ENCODE measurements at regions not wholly inside any gene's neighbourhood (a gene's known extent, or its start where the extent isn't known, plus 50 kb on each side); places are given as distances from the start of the nearest gene placed in this dataset.

DNA sequence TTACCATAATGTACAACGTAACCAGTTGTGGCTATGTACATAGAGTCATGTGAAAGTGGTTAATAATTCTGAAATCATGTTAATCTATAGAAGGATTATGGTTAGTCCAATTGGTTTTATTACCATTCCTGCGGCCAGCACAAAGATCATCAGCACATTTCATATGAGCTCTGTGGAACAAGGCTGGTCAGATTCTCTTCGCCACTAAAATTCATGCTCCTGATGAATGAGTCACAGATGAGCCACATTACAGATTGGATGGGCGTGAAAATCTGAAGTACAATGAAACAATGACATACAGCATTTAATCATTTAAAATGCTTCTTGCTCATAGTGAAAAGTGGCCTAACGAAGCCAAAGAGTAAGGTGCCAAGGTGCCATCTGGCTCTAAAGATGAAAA, 716.2 kb upstream of the PHF14 start:
- no peak for DNase-seq (ENCODE audit: low spot score)

DNA sequence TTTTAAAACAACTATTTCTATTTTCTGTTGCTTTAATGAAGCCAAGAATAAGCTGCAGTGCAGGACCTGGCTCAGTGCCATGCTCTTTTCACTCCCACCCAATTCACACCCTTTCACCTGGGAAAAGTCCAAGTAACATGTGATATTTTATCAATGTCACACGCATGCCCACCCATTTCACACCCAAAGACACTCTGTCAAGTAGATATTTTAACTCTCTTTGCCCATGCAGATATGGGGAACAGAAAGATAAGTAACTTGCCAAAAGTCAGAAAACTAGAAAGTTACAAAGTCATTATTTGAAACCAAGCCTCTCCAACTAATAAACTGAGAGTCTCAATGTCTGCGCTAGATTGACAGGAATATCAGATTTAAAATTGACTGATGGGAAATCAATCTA, 706.7 kb upstream of the PHF14 start:
- DNase-seq (ENCODE audit: low spot score) = no peak

DNA sequence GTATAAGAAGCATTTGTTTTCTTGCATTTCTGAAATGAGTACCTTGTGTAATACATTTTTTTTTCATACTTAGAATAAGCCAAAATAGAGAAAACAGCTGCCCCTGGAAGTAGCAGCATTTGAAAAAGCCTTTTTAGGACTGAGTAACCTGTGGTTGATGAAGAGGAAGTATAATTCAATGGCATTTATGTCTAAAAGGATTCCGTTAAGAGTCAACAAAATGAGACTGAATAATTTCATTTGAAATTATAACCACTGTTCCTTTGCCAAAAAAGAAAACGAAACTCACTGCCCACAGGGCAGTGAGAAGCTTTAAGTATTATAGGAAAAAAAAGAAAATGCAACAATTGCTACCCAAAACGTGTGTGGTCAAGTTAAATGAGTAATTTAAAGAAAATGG, 705.6 kb upstream of the PHF14 start:
- DNase-seq (ENCODE audit: low spot score) = no peak

DNA sequence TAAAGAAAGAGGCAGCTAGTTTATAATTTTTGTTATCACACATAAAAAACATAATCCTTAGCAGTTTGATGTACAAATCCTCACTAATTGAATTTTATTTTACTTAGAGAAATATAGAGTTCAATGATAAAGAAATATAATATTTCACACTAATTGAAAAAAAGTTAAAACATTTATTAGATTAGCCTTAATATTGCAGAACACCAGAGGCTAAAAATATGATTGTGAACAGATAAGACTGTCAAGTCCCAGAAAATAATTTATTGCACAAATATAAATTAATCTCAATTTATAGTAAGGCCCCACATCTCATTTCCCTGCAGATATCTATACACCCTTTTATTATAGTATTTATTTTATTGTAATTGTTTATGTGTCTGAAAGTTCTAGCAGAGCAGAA, 690.8 kb upstream of the PHF14 start:
- DNase-seq (ENCODE audit: low spot score) = no peak

DNA sequence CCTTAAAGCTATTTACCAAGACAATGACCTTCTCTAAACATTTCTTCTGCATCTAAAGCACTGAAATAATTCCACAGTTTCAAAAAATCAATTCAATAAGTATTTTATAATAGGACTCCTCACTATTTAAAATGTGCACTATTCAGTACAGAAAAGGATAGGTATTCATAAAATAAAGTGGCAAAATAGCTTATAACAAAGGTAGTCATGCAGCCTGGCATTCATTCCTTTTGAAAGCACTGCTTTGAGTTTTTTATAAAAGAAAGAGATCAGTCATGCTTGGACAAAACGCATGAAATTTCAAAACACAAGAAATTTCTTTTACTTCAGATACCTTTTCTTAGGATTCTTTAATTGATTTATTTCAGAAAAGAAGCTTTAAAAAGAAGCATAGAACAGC, 689.7 kb upstream of the PHF14 start:
- DNase-seq (ENCODE audit: low spot score) = no peak

DNA sequence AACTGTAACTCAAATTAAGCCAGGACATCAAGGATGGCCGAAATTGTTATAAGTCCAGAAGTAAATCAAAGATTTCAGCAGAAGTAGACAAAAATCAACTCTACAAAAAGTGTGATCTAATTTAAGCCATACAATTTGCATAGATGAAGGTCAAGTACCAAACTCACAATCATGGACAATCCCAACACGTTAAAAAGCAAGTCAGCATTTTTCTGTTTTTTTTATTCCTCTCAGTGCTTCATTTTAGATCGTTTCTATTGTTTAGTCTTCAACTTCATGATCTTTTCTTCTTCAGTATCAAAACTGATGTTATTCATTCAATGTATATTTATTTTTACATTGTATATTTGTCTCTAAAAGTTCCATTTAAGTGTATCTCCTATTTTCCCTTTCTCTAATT, 674.3 kb upstream of the PHF14 start:
- no peak for DNase-seq (ENCODE audit: low spot score)

DNA sequence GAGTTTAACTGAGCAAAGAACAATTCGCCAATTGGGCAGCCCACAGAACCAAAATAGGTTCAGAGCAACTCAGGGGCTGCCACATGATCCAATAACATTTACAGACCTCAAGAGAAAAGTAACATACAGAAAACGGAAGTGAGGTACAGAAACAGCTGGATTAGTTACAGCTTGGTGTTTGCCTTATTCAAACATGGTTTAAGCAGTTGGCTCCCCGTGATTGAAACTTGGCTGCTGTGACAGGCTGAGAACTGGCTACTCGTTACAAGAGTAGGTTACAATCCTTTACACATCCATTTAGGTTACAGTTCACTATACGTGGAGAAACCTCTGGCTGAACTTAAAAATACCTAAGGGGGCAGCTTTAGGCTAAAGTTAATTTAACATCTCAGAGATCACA, 673.1 kb upstream of the PHF14 start:
- no peak for DNase-seq (ENCODE audit: low spot score)

DNA sequence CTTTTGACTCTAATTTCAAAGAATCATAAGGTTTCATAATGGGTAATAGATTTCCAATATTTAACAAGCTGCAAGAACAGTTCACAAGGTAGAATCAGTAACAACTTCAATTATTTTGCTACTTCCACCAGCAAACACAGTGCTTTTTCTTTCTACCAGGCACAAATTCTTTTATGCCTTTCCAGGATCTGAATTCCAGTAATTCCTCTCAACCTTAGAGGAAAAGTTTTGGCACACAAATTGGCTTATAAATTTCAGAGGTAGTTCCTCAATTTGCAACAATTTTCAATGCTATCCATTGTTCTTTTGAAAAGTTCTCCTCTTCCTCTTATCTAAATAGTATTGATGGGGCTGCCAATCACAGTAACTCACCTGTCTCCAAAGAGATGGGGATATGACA, 665.4 kb upstream of the PHF14 start:
- no peak for DNase-seq (ENCODE audit: low spot score)

DNA sequence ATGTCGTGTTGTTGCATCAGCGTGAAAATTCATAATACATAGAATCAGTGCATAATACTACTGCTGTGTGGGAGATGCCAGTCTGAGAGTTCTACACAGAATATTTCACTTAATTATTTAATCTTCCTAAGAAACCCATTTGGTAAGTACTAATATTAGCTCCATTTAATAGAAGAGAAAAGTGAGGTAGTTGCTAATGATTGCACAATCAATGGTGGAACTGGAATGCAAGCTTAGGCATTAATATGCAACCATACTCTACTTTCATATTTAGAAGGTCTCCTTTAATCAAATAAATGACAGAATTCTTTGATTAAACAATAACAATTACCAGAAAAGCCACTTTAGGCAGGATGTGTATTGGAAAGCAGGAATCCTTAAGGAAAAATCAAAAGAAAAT, 660.7 kb upstream of the PHF14 start:
- no peak for DNase-seq (ENCODE audit: low spot score)

DNA sequence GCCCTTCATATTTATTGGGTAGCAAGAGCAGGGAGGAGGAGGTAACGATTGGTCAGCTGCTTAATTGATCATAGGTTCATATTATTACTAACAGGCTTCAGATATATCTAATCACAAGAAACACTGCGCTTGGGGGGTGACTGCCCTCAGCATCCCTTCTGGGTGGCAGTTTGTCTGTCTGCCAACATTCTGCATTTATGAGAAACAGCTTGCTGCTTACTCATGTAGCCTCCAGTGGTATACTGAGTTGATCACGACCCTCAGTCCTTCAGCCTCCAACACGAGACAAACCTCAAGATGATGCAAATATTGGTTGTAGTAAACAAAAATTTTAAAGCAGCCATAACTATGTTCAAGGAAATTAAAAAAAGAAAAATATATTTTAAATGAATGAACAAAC, 657.8 kb upstream of the PHF14 start:
- DNase-seq (ENCODE audit: low spot score) = no peak

DNA sequence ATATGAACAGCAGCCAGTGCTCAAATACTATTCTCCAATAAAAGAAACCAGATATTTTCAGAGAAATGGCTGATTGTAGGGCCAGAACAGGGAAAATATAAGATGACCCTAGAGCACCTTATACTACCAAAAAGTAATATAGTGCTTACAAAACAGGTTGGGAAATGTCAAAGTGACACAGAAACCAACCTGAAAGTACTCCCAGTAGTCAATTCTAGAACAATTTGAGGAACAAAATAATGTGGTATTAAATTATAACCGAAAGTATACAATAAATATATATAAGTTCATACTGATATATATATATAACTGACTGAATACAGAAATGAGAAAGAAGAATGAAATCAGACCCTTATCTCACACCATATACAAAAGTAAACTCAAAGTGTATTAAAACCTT, 657.2 kb upstream of the PHF14 start:
- no peak for DNase-seq (ENCODE audit: low spot score)

DNA sequence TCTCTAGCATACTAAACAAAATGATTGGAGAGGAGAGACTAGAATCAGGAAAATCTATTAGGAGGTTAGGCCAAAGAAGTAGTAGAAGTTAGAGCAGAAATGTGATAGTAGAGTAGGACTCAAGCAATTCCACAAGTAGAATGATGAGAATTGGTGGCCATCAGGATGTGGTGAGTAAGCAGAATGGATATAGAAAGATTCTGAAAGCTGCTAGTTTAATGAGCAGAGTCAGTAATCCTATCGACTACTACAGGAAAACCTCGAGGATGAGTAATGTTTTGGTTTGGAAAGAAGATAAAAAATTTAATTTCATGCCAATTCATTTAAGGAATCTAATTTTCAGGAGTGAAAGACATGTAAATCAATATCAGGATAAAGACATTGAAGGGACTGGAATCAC, 648.3 kb upstream of the PHF14 start:
- no peak for DNase-seq (ENCODE audit: low spot score)

DNA sequence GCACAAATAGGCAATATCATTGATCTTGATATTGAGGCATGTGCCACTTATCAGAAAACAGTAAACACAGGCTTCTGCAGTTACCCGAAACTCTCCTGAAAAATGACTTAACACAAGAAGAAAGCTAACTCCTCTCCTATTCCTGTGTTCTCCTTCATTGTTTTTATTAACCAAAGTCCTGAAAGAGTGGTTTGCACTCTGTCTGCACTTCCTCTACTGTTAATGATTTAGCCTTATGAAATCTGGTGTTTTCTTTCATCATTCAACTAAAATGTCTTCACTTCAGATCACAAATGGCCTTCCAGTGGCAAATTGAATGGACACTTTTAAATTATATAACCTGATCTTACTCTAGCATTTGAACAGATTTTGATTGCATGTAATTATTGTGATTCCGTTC, 630.6 kb upstream of the PHF14 start:
- no peak for DNase-seq (ENCODE audit: low spot score)

DNA sequence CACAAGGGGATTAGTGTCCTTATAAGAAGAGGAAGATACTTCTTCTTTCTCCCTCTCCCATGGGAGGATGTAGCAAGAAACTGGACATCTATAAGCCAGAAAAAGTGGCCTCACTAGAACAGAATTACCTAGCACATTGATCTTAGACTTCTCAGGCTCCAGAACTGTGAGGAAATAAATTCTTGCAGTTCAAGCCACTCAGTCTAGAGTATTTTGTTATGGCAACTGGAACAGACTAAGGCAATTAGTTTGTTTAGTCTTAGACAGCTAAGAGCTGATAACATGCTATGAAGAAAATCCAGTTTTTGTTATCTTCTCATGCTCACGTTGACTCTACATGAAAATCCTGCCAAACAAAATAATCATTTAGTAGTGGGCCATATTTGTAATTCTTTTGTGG, 627.6 kb upstream of the PHF14 start:
- no peak for DNase-seq (ENCODE audit: low spot score)

DNA sequence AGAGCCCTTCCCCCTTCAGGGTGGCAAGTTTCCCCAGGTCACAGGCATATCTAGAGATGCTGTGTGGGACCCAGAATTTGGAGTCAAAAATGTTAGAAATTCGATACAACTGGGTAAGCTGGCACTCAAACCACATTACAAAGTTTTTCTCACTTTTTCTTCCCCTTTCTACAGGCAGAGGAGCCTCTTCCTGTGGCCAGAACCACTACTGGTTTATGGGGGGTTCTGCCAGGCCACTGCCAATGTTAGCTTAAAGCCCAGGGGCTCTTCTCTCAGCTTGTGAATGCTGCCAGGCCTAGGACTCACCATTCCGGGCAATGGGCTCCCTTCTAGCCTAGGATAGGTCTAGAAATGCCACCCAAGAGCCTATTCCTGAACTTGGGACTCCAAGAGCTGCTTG, 617.9 kb upstream of the PHF14 start:
- DNase-seq (ENCODE audit: low spot score) = no peak

DNA sequence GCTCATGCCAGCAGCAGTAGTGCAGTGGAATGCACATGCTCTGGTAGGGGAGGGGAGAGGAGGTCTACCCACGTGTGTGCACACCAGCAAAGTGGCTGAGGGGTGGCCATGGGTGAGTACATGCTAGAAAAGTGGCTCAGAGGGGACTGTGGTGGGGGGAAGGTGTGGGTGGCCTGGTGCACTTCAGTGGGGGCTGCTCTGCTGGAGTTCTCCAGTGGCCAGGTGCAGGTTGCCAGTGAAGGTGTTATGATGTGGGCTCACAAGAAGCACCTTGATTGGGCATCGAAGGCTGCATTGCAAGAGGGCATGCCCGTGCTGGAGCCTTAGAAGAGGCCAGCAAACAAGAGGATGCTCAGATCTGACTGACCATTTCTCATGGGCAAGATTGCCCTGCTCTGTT, 613.6 kb upstream of the PHF14 start:
- DNase-seq (ENCODE audit: low spot score) = no peak

DNA sequence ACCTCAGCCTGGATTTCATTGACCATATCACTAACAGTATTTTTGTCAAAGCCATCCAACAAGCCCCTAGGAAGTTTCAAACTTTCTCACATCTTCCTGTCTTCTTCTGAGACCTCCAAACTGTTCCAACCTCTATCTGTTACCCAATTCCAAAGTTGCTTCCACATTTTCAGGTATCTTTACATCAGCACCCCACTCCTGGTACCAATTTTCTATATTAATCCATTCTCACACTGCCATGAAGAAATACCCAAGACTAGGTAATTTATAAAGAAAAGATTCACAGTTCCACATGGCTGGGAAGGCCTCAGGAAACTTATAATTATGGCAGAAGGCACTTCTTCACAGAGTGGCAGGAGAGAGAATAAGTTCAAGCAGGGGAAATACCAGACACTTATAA, 571.9 kb upstream of the PHF14 start:
- DNase-seq (ENCODE audit: low spot score) = no peak

DNA sequence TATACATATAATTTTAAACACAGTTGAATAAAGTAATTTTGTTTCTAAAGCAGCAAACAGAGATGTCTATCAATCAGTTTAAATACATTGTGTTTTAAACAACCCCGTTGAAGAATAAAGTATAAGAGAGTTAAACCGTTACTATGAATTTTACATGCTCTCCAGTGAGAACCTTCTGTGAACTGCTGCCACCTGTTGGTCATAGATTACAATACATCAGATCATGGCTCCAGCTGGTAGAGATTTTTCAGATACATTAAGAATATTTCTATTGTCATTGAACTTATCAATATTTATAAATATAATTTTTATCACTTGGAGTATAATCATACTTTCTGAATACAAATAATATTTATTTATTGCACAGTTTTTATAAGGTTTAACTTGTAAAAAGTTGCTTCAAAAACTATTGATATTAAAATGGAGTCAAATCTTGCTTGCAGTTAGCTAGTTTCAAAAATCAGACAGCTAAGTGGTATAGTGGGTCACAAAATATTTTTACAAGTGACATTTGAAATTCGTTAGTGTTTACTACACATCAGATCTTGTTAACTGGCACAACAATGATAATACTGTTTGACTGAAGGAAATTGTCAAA, 561.2 kb upstream of the PHF14 start:
- peak; percentile 69 for DNase-seq (ENCODE audit: low spot score)

DNA sequence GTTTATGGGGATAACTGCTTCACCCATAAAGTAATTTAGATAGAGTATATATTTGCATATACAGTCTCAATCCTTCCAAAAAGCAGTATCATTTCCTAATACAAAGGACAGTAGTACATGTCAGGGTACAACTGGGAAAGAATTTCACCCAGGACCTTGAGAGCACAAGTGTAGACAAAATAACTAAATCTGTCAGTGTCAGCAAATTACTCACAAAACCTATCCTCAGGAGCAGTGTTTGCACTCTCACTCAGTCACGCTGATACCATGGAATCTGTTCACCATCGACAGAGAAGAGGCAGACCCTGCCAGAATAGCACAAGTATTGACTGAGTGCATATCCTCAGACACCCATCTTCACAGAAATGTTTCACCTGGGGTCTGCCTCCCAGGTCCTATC, 554.7 kb upstream of the PHF14 start:
- no peak for DNase-seq (ENCODE audit: low spot score)

DNA sequence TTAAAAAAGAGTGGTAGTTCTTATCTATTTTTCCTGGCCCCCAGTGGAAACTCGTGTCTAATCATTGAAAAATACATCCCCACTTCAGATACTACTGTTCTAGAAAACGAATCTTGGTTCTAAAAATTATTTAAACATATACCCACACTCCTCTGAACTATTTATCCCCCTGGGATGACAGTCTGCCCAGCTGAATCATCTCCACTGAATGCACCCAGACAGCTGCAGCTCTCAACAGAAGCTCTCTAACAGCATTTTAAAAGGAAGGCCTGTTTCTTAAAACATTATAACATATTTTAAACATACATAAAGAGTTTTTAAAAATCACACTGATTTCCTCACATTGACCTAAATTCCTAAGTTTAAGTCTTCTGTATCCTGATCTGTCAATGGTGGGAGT, 544.6 kb upstream of the PHF14 start:
- no peak for DNase-seq (ENCODE audit: low spot score)

DNA sequence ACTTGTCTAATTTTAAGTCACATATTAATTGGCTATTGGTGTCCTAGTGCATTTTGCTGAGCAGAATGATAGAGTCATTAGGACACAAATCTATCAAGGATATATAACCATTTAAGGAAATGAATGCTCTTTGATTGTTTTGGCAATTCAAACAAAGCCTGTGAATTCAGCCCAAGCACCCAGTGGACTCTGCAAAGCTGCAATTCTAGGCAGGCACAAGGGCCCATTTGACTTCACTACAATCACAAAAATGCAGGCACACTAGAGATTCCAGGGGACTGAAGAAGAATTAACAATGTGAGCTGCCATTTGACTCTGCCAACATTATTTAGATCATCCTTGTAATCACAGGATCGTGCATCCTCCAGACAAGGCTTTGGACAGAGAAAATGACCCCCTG, 544.2 kb upstream of the PHF14 start:
- DNase-seq (ENCODE audit: low spot score) = no peak

DNA sequence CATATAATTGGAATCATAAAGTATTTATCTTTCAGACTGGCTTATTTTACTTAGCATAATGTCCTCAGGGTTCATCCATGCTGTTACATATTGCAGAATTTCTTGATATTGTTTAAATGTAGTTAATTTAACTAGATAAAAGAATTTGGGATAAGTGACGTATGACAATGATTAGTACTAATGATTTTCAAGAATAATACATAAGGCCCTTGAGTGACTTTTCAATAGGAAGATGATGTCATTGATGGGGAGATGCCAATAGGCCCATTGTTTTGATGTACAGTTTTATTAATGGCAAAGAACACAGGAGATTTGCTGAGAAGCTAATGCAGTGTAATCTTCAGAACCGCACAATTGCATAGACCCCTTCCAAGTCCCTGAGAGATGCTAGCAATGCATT, 537.4 kb upstream of the PHF14 start:
- DNase-seq (ENCODE audit: low spot score) = no peak

DNA sequence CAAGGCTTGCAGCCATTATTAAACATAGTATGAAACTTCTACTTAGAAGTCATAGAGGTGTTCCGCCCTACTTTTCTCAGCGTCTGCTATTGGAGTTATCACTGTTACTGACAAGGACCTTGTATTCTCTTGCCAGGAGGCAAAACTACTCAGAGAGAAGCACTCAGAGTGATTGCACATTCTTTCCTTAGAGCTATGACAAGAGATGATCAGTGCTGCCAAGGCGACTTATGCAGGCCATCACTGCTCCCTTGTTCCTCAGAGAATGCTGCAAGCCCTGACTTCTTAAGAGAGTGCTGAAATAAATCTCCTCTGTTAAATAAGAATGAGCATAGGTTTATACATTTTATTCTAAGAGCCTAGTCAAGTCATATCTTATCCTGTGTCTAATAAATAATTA, 534.6 kb upstream of the PHF14 start:
- no peak for DNase-seq (ENCODE audit: low spot score)

DNA sequence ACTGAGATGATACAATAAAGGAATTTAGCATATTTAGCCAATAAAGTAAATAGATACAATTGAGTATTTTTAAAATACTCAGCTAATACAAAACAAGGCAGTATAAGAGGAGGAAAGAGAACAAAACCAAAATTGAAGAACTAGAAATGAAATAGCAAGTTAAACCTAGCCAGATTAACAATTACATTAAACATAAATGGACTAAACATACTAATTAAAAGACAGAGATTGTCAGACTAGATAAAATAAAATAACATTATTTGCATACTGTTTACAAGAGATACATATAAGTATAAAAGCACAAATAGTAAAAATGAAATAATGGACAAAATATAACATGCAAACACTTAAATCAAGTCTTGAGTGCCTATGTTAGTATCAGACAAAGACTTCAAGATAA, 517.7 kb upstream of the PHF14 start:
- no peak for DNase-seq (ENCODE audit: low spot score)

DNA sequence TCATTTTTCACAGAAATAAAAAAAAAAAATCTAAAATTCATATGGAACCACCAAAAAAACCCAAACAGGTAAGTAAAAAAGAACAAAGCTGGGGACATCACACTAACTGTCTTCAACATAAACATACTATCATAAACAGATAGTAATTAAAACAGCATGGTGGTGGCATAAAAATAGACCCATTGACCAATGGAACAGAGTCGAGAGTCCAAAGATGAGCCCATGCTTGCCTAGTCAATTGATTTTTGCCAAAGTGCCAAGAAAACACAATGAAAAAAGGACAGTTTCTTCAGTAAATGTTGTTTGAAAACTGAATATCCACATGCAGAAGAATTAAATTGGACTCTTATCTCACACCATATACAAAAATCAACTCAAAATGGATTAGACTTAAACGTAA, 513.2 kb upstream of the PHF14 start:
- DNase-seq (ENCODE audit: low spot score) = no peak

Measured in HT-29 (cell line).